Suppressor macrophage (primary cell): ENCODE measurements at regions not wholly inside any gene's neighbourhood (a gene's known extent, or its start where the extent isn't known, plus 50 kb on each side); places are given as distances from the start of the nearest gene placed in this dataset.
"Not testable (repeated sequence)": the region's sequence is repeated elsewhere in the genome, so short reads cannot be mapped to it uniquely, and the experiment has no call there.

Experiments
- DNase-seq, 4 experiments: peaks; one replicate each; pipeline ENCODE4 v3.0.0-alpha.2; 2020 to 2022

GRCh38 chr17:56690441-56691291 lies 97.2 kb downstream of the NOG start:
- DNase-seq = no peak

GRCh38 chr17:56694825-56695224 lies 101.3 kb downstream of the NOG start:
- no peak for DNase-seq

GRCh38 chr17:56697190-56697589 lies 103.7 kb downstream of the NOG start:
- no peak for DNase-seq

GRCh38 chr17:56699186-56699894 lies 105.8 kb downstream of the NOG start:
- no peak for DNase-seq

- DNase-seq = no peak
Measured at GRCh38 chr17:56700919-56701420, 107.5 kb downstream of the NOG start.

- DNase-seq = no peak
Measured at GRCh38 chr17:56707312-56708219, 114.1 kb downstream of the NOG start.

GRCh38 chr17:56708220-56708558 lies 114.7 kb downstream of the NOG start:
- no peak for DNase-seq

GRCh38 chr17:56708670-56709410 lies 115.3 kb downstream of the NOG start:
- no peak for DNase-seq

GRCh38 chr17:56710986-56711385 lies 117.5 kb downstream of the NOG start:
- no peak for DNase-seq

GRCh38 chr17:56715613-56716357 lies 117.9 kb downstream of the C17orf67 start:
- DNase-seq = peak; percentile 92 to 96 (median 94)

- DNase-seq = no peak
Measured at GRCh38 chr17:56717471-56717870, 116.2 kb downstream of the C17orf67 start.

- DNase-seq = no peak
Measured at GRCh38 chr17:56718515-56718914, 115.2 kb downstream of the C17orf67 start.

GRCh38 chr17:56723421-56723820 lies 110.3 kb downstream of the C17orf67 start:
- DNase-seq = no peak

- no peak for DNase-seq
Measured at GRCh38 chr17:56724664-56725063, 109.1 kb downstream of the C17orf67 start.

- no peak for DNase-seq
Measured at GRCh38 chr17:56725144-56725543, 108.6 kb downstream of the C17orf67 start.

- DNase-seq = no peak
Measured at GRCh38 chr17:56727876-56728617, 105.7 kb downstream of the C17orf67 start.

- not testable (repeated sequence) for DNase-seq
Measured at GRCh38 chr17:56731096-56731495, 102.6 kb downstream of the C17orf67 start.

- no peak for DNase-seq
Measured at GRCh38 chr17:56733833-56734232, 99.9 kb downstream of the C17orf67 start.

GRCh38 chr17:56735842-56736241 lies 97.9 kb downstream of the C17orf67 start:
- DNase-seq = no peak

GRCh38 chr17:56737421-56738161 lies 96.1 kb downstream of the C17orf67 start:
- DNase-seq = peak in 1 of 4 experiments; percentile 11
